Neural progenitor cell (in vitro differentiated cells): ENCODE measurements at regions not wholly inside any gene's neighbourhood (a gene's known extent, or its start where the extent isn't known, plus 50 kb on each side); places are given as distances from the start of the nearest gene placed in this dataset.

ENCODE experiments used
- DNase-seq: peaks from one replicate; pipeline ENCODE4 v3.0.0-alpha.2; 2016; ENCODE audit warnings: low spot score
- H2AFZ ChIP-seq: fragments of 200-600 bp; sonication (generic); replicated peaks from 2 replicates; pipeline ENCODE4 v1.6.1; 2016; ENCODE audit warnings: antibody characterized with exemption
- H3F3A ChIP-seq: fragments of 200-600 bp; sonication (generic); 2 replicates; pipeline ENCODE4 v1.6.1; 2016; ENCODE audit warnings: antibody characterized with exemption, low read depth
- H3K27ac ChIP-seq: fragments of 200-600 bp; sonication (generic); 2 replicates; pipeline ENCODE4 v1.5.1; 2016; ENCODE audit warnings: mild to moderate bottlenecking
- H3K27me3 ChIP-seq: fragments of 200-600 bp; sonication (generic); 2 replicates; pipeline ENCODE4 v1.6.1; 2016; ENCODE audit warnings: mild to moderate bottlenecking, moderate library complexity
- H3K36me3 ChIP-seq: fragments of 200-600 bp; sonication (generic); 2 replicates; pipeline ENCODE4 v1.5.1; 2016
- H3K4me1 ChIP-seq: fragments of 200-600 bp; sonication (generic); 2 replicates; pipeline ENCODE4 v1.6.1; 2016; ENCODE audit warnings: mixed run types
- H3K4me2 ChIP-seq: fragments of 200-600 bp; sonication (generic); 2 replicates; pipeline ENCODE4 v1.6.1; 2016
- H3K4me3 ChIP-seq: fragments of 200-600 bp; sonication (generic); 2 replicates; pipeline ENCODE4 v1.5.1; 2016
- H3K79me2 ChIP-seq: fragments of 200-600 bp; sonication (generic); 2 replicates; pipeline ENCODE4 v1.6.1; 2016; ENCODE audit warnings: low read depth
- H3K9ac ChIP-seq: fragments of 200-600 bp; sonication (generic); 2 replicates; pipeline ENCODE4 v1.6.1; 2016
- H3K9me3 ChIP-seq: fragments of 200-600 bp; sonication (generic); 2 replicates; pipeline ENCODE4 v1.5.1; 2016; ENCODE audit warnings: low read depth
- H4K20me1 ChIP-seq: fragments of 200-600 bp; sonication (generic); 2 replicates; pipeline ENCODE4 v1.6.1; 2016; ENCODE audit warnings: low read depth
- H3K27ac Mint-ChIP-seq: 3 replicates; pipeline ENCODE4 v1.8.0; 2021; ENCODE audit warnings: mixed read lengths
- H3K27me3 Mint-ChIP-seq: 2 replicates; pipeline ENCODE4 v1.8.0; 2022; ENCODE audit warnings: low read depth, mild to moderate bottlenecking, inconsistent platforms, moderate library complexity, mixed read lengths; ENCODE audit not compliant: insufficient read depth
- H3K36me3 Mint-ChIP-seq: 3 replicates; pipeline ENCODE4 v1.8.0; 2021; ENCODE audit warnings: mixed read lengths
- H3K4me1 Mint-ChIP-seq: 3 replicates; pipeline ENCODE4 v1.8.0; 2021; ENCODE audit warnings: mixed read lengths
- H3K4me3 Mint-ChIP-seq: 3 replicates; pipeline ENCODE4 v1.8.0; 2021; ENCODE audit warnings: mild to moderate bottlenecking, moderate library complexity, mixed read lengths
- H3K9me3 Mint-ChIP-seq: 3 replicates; pipeline ENCODE4 v1.8.0; 2020; ENCODE audit warnings: mixed read lengths
- EZH2 ChIP-seq: fragments of 200-600 bp; sonication (generic); IDR thresholded peaks from 2 replicates; pipeline ENCODE4 v1.6.1; 2017; ENCODE audit warnings: antibody characterized with exemption, mild to moderate bottlenecking, moderate library complexity
- EZH2phosphoT487 ChIP-seq: fragments of 200-600 bp; sonication (generic); IDR thresholded peaks from 2 replicates; pipeline ENCODE4 v1.6.1; 2017; ENCODE audit warnings: antibody characterized with exemption
- TF ChIP-seq, protein P1 (sequence below): fragments of 200-600 bp; sonication (generic); IDR thresholded peaks from 2 replicates; pipeline ENCODE4 v1.5.1; 2017; ENCODE audit warnings: antibody characterized with exemption, mild to moderate bottlenecking

DNA sequence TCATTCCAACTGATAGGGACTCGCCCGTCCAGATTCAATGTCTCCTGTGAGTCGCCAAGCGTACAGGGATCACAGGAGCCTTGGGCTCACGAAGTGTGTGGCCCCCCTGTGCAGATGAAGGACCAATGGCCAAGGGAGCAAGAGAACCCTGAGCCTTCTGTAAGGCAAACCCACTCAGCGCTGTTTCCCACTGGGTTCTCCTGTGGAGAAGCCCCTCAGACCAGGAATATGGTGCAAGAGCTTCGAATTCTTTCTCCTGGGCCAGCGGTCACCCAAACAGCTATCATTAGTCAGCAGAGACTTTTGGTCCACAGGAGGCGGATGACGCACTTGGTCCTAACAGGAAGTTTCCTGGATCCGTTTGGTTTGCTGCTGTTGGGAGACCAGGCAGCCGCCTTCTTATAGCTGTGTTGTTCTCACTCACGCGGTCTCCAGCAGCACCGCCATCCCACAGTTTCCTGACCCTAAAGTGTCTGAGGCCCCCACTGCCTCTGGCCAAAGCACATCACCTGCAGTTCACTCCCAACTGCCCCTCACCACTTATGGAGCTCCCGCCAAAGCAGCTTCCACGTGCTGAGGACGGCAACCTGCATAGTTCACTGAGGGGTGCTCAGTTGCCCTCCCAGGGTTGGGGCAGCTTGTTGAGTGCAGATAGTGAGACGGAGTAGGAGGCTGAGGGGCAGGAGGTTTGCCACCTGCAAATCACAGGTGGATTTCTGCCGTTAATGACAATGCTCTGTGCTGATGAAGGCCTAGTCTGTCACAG lies 268.6 kb downstream of the ERMARD start:
- Histone ChIP-seq H3F3A (peaks cover 15% of the 10 kb centered on the region), H3K4me3 (no peak overlapping the region), H4K20me1 (no peaks in the 10 kb centered on the region), H3K9me3 (no peaks in the 10 kb centered on the region), H3K27me3 (no peaks in the 10 kb centered on the region), H2AFZ (no peak overlapping the region), H3K4me1 (peaks cover 13% of the 10 kb centered on the region), H3K36me3 (no peaks in the 10 kb centered on the region), H3K9ac (no peak overlapping the region), H3K27ac (no peak overlapping the region), H3K4me2 (no peak overlapping the region), H3K79me2 (no peaks in the 10 kb centered on the region)
- peaks cover 8% of the 10 kb centered on the region for H3K27me3 Mint-ChIP-seq
- peaks cover 8% of the 10 kb centered on the region for H3K9me3 Mint-ChIP-seq
- H3K4me1 Mint-ChIP-seq, result peaks cover 19% of the 10 kb centered on the region
- H3K4me3 Mint-ChIP-seq, result no peak overlapping the region
- TF ChIP-seq, protein P1, sequence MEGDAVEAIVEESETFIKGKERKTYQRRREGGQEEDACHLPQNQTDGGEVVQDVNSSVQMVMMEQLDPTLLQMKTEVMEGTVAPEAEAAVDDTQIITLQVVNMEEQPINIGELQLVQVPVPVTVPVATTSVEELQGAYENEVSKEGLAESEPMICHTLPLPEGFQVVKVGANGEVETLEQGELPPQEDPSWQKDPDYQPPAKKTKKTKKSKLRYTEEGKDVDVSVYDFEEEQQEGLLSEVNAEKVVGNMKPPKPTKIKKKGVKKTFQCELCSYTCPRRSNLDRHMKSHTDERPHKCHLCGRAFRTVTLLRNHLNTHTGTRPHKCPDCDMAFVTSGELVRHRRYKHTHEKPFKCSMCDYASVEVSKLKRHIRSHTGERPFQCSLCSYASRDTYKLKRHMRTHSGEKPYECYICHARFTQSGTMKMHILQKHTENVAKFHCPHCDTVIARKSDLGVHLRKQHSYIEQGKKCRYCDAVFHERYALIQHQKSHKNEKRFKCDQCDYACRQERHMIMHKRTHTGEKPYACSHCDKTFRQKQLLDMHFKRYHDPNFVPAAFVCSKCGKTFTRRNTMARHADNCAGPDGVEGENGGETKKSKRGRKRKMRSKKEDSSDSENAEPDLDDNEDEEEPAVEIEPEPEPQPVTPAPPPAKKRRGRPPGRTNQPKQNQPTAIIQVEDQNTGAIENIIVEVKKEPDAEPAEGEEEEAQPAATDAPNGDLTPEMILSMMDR, result no peak
- TF ChIP-seq EZH2 (no peak), EZH2phosphoT487 (no peak)
- no peak for DNase-seq
- H3K36me3 Mint-ChIP-seq, result no peaks in the 10 kb centered on the region
- no peak overlapping the region for H3K27ac Mint-ChIP-seq

DNA sequence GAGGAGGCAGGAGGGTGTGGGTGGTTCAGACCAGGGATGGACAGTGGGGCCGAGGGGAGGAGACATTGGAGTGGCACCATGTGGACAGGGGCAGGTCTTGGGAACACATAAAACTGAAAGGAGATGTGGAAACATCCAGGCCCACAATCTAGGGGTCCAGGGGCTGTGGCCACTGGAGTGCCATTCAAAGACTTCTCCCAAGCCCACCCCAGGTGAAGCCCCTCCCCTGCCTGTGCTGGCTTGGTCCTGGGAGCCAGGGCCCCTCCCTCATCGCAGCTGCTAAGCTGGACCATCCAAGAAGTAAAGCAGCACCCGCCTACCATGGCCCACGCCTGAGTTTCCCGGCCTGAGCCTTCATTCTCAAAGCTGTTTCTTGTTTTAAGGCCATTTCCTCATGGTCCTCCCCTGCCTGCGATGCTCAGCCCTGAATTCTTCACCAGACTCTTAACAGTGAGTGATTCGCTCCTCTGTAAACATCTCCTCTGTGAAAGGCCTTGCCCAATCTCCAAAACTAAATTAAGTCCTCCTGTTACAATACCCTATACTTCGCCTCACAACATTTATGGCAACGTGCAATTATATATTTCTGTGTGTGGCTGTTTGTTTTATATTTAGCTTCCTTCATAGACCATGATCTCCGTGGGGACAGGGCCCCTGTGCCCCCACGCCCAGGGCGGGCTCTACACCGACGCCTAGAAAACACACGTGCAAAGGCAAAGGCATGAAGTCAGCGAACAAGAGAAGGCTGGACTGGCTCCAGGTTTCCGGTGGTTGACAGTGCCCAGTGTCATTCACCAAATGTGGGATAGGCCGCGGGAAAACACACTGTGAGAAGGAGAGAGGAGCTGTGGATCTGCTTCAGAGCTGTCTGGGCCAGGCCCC lies 267.8 kb downstream of the ERMARD start:
- no peak overlapping the region for H3K4me3 ChIP-seq
- H3K4me2 ChIP-seq, result no peak overlapping the region
- no peaks in the 10 kb centered on the region for H3K36me3 ChIP-seq
- no peaks in the 10 kb centered on the region for H3K79me2 ChIP-seq
- H3K27ac Mint-ChIP-seq, result no peak overlapping the region
- H3K9me3 Mint-ChIP-seq, result peaks cover 5% of the 10 kb centered on the region
- no peak overlapping the region for H3K4me3 Mint-ChIP-seq
- H3F3A ChIP-seq, result peaks cover 15% of the 10 kb centered on the region
- no peaks in the 10 kb centered on the region for H3K36me3 Mint-ChIP-seq
- H3K27me3 Mint-ChIP-seq, result peaks cover 6% of the 10 kb centered on the region
- TF ChIP-seq EZH2phosphoT487 (no peak), EZH2 (no peak)
- TF ChIP-seq, protein P1, result no peak
- H3K27me3 ChIP-seq, result no peaks in the 10 kb centered on the region
- H3K9me3 ChIP-seq, result no peaks in the 10 kb centered on the region
- no peak overlapping the region for H2AFZ ChIP-seq
- no peak for DNase-seq
- H3K27ac ChIP-seq, result no peak overlapping the region
- no peak overlapping the region for H3K9ac ChIP-seq
- H3K4me1 Mint-ChIP-seq, result peaks cover 23% of the 10 kb centered on the region
- peaks cover 18% of the 10 kb centered on the region for H3K4me1 ChIP-seq
- no peaks in the 10 kb centered on the region for H4K20me1 ChIP-seq

DNA sequence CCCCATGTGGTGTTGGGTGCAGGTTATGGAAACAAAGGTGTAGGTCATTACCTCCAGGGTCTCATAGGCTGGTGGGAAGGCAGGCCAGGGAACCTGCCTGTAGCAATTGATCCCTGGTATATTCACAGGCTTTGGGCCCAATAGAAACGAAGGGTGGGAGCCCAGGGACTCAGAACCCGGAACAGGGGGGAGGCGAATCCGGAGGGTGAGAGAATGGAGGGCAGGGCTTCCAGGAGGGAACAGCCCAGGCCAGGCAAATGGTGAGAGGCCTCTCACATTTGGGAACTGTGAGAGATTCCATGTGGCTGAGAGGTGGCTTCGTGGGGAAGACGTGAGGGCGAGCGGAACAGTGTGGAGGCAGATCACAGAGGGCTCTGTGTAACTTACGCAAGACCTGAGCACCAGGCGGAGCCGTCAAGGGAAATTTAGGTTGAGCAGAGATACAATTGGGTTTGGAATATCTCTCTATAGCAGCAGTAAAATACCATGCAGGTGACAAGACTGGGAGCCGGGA lies 267.1 kb downstream of the ERMARD start:
- no peak for DNase-seq
- no peaks in the 10 kb centered on the region for H3K36me3 ChIP-seq
- H3K9me3 ChIP-seq, result no peaks in the 10 kb centered on the region
- Mint-ChIP-seq H3K9me3 (peaks cover 8% of the 10 kb centered on the region), H3K27ac (no peak overlapping the region), H3K36me3 (no peaks in the 10 kb centered on the region), H3K4me3 (peak overlapping the region; percentile 48), H3K27me3 (peaks cover 6% of the 10 kb centered on the region), H3K4me1 (peaks cover 27% of the 10 kb centered on the region)
- no peak overlapping the region for H2AFZ ChIP-seq
- no peaks in the 10 kb centered on the region for H3K79me2 ChIP-seq
- no peaks in the 10 kb centered on the region for H4K20me1 ChIP-seq
- no peak overlapping the region for H3K9ac ChIP-seq
- TF ChIP-seq EZH2, result no peak
- no peak overlapping the region for H3K27ac ChIP-seq
- H3K4me2 ChIP-seq, result no peak overlapping the region
- peaks cover 15% of the 10 kb centered on the region for H3F3A ChIP-seq
- no peak overlapping the region for H3K4me3 ChIP-seq
- H3K27me3 ChIP-seq, result no peaks in the 10 kb centered on the region
- H3K4me1 ChIP-seq, result peaks cover 19% of the 10 kb centered on the region
